Naive thymus-derived CD8-positive, alpha-beta T cell (primary cell): ENCODE measurements at regions not wholly inside any gene's neighbourhood (a gene's known extent, or its start where the extent isn't known, plus 50 kb on each side); places are given as distances from the start of the nearest gene placed in this dataset.

Source experiments
- ATAC-seq, 2 donors: fragments of 150-1000 bp; cut with Tn5 transposase in 1 of 2; sonication (Bioruptor Pico), chemical (Tn5 transposase) in 1 of 2; 1 replicate in 1 of 2; 2 replicates in 1 of 2; pipeline ENCODE4 v1.10.0; 2021; ENCODE audit warnings: mild to moderate bottlenecking in 2 of 2, moderate library complexity in 2 of 2
- POLR2A ChIA-PET: fragments of 350-600 bp; sonication (Branson Sonifier 250); formaldehyde crosslinking; loops from one replicate; lab custom pipeline; 2021; ENCODE audit warnings: antibody characterized with exemption; lab: Charles Lee
- DNase-seq, 10 donors: peaks; one replicate each; pipeline versions ENCODE4 v3.0.0 to v3.0.0-alpha.2; 2020 to 2022
- H3K27ac Mint-ChIP-seq, 10 donors: one replicate each; pipeline ENCODE4 v1.8.0; 2020 to 2022; ENCODE audit warnings: mild to moderate bottlenecking in 10 of 10, mixed read lengths in 10 of 10, moderate library complexity in 4 of 10, inconsistent platforms in 1 of 10
- H3K27me3 Mint-ChIP-seq, 5 donors: one replicate each; pipeline ENCODE4 v1.8.0; 2021 to 2022; ENCODE audit warnings: mixed read lengths in 5 of 5
- H3K36me3 Mint-ChIP-seq, 3 donors: one replicate each; pipeline ENCODE4 v1.8.0; 2020 to 2022; ENCODE audit warnings: mixed read lengths in 3 of 3, mild to moderate bottlenecking in 2 of 3, inconsistent platforms in 1 of 3
- H3K4me1 Mint-ChIP-seq, 4 donors: one replicate each; pipeline ENCODE4 v1.8.0; 2021 to 2022; ENCODE audit warnings: mixed read lengths in 4 of 4
- H3K4me3 Mint-ChIP-seq, 10 donors: one replicate each; pipeline ENCODE4 v1.8.0; 2020 to 2022; ENCODE audit warnings: mild to moderate bottlenecking in 10 of 10, mixed read lengths in 10 of 10, moderate library complexity in 6 of 10, inconsistent platforms in 1 of 10
- H3K9me3 Mint-ChIP-seq, 9 donors: one replicate each; pipeline ENCODE4 v1.8.0; 2020 to 2022; ENCODE audit warnings: mixed read lengths in 9 of 9, mild to moderate bottlenecking in 3 of 9, inconsistent platforms in 1 of 9, moderate library complexity in 1 of 9

DNA sequence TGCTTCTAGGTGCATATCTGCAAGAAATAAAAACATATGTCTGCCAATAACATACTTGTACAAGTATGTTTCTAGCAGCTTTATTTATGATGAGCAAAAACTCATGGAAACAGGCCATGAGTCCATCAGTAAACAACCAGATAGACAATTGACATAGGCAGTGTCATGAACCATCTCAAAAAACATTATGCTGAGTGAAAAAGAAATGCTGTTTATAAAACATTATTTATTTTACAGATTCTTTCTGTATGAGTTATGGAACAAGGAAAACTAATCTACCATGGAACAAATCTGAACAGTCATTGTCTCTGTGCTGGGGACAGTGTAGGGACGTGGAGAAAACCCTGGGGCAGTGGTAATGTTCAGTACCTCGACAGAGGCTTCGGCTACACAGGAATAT lies 283.9 kb downstream of the UQCRFS1 start:
- Mint-ChIP-seq H3K9me3 (peaks cover 0 to 9% (median 2%) of the 10 kb centered on the region in 9 donors), H3K27me3 (peaks cover 4 to 9% (median 5%) of the 10 kb centered on the region in 5 donors), H3K27ac (no peak overlapping the region), H3K36me3 (no peaks in the 10 kb centered on the region), H3K4me1 (no peaks in the 10 kb centered on the region), H3K4me3 (no peak overlapping the region)
- POLR2A ChIA-PET, result no interaction called here
- no peak for DNase-seq
- no peak for ATAC-seq

DNA sequence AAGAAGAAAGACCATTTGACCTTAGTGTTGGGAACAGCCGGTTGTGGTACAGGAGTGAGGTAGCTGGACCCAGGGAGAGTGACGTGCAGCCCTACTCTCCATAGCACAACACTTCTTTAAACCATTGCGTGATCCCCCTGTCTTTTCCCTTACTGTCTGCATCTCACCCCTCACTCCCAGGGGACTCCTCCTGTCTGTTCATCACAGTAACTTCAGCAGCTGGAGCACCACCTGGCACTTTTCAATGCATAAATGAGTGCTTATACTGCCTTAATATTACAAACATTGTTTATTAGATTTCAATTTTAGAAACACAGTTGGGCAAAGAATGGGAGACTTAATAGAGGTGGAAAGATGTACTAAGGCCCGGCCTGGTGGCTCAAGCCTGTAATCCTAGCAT lies 285.5 kb downstream of the UQCRFS1 start:
- Mint-ChIP-seq H3K36me3 (no peaks in the 10 kb centered on the region), H3K9me3 (peaks cover 0 to 9% (median under 1%) of the 10 kb centered on the region in 9 donors), H3K4me1 (no peaks in the 10 kb centered on the region), H3K27me3 (peaks cover 4 to 14% (median 6%) of the 10 kb centered on the region in 5 donors), H3K4me3 (no peak overlapping the region), H3K27ac (no peak overlapping the region)
- POLR2A ChIA-PET, result no interaction called here
- no peak for DNase-seq
- ATAC-seq, result no peak

DNA sequence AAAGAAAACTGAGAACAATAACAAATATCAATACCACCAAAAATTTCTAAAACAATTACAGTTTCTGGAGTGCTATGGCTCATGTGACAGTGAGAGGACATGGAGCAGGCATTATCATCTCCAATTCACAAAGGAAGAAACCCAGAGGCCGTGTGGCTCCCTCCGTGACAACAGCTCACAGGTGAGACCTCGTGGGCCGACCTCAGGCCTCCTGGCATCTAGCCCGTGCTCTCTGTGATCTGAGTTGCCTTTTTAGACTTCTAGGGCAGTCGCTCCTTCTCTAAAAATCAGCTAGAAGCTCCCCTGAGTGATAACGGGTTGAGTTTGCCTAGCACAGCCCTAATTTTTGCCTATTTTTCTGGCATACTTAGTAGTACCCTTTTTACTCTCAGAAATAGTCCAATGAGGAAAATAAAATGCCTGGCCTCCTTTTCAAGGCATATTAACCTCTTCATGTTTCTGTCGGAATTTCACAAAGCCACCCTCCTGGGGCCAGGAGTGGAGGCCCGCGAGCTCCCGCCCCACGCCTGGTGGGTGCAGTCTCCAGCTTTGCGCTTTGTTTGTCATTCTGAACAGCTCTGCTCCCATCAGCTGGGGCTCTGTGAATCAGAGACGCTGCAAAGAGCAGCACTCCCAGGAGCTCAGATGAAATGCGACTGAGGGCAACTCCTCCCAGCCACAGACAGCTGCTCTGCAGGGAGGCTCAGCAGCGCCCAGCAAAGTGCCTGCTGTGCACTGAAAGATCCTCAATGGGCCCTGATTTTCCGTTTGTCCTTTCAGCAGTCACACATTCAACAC lies 292.5 kb downstream of the UQCRFS1 start:
- Mint-ChIP-seq H3K4me3 (no peak overlapping the region), H3K27ac (no peak overlapping the region), H3K4me1 (no peaks in the 10 kb centered on the region), H3K36me3 (peaks cover 0 to 4% (median 0%) of the 10 kb centered on the region in 3 donors), H3K9me3 (no peaks in the 10 kb centered on the region), H3K27me3 (peaks cover 0 to 24% (median 11%) of the 10 kb centered on the region in 5 donors)
- POLR2A ChIA-PET, result no interaction called here
- DNase-seq, result no peak
- ATAC-seq, result no peak

DNA sequence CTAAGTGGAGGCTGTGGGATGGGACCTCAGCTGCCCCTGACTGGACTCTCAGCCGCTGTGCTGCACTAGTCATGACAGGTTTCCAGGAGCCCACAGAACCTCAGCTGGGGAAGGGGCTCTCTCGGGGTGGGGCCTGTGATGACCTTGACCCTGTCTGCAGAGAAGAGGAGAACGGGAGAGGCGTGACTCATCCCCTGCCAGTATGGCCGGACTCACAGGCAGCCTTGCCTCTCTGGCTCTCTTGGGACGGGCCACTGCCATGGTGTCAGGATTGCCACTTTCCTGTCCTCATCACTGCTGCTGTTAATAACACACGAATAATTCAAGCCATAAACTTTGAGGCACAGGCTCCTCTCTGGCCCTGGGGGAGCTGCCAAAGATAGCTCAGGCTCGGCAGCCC lies 295.3 kb downstream of the UQCRFS1 start:
- H3K36me3 Mint-ChIP-seq, result peaks cover 0 to 4% (median 0%) of the 10 kb centered on the region in 3 donors
- ATAC-seq (no peak), DNase-seq (no peak)
- H3K4me1 Mint-ChIP-seq, result no peaks in the 10 kb centered on the region
- H3K27ac Mint-ChIP-seq, result no peak overlapping the region
- H3K9me3 Mint-ChIP-seq, result no peaks in the 10 kb centered on the region
- H3K4me3 Mint-ChIP-seq, result no peak overlapping the region
- H3K27me3 Mint-ChIP-seq, result peaks cover 0 to 22% (median 11%) of the 10 kb centered on the region in 5 donors
- POLR2A ChIA-PET, result no interaction called here

DNA sequence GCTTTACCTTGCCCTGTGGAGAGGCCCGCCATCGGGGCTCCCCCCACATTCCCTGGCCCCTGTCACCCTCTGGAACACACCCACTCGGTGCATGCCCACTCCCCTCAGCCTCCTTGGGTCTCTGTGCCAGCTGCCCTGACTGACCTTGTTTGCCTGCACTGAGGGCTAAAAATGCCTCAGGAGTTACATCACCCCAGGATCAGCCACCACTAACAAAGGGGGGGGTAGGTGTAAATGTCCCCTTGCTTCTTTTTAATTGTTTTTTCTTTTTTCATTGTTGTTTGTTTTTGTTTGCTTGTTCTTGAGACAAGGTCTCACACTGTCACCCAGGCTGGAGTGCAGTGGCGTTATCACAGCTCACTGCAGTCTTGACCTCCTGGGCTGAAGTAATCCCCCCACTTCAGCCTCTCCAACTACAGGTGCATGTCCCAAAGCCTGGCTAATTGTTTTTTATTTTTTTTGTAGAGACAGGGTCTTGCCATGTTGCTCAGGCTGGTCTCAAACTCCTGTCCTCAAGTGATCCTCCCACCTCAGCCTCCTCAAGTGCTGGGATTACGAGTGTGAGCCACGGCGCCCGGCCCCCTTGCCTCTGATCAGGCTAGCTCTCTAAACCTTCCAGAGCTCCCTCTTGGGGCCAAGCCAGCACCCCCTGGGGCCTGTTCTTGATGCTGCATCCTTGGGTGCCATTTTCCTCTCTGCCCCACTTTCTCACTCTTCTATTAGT lies 297.1 kb downstream of the UQCRFS1 start:
- no peaks in the 10 kb centered on the region for H3K4me1 Mint-ChIP-seq
- peaks cover 0 to 4% (median 0%) of the 10 kb centered on the region in 9 donors for H3K9me3 Mint-ChIP-seq
- H3K27me3 Mint-ChIP-seq, result peaks cover 0 to 25% (median 10%) of the 10 kb centered on the region in 5 donors

DNA sequence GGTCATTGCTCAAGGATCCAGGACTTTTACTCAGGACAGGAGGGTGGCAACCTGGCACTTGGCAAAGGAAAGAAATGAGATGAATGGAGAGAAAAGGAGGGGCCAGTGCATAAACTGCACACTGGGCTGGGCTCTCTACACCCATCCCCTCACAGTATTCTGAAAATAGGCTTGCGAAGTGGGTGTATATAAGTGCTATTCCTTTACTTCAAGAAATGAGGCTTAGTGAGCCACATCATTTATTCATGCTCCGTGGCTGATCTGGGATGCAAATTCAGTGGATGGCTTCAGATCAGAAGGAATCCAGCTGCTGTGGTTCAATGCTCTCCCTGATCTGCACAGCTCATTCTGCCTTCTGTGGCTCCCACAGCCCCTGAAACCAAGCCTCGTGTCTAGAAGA lies 297.7 kb downstream of the UQCRFS1 start:
- DNase-seq, result no peak
- Mint-ChIP-seq H3K36me3 (no peaks in the 10 kb centered on the region), H3K27ac (peak overlapping the region in 1 of 10 donors; percentile 51), H3K4me1 (no peaks in the 10 kb centered on the region), H3K27me3 (peaks cover 0 to 23% (median 10%) of the 10 kb centered on the region in 5 donors), H3K4me3 (no peak overlapping the region), H3K9me3 (peaks cover 0 to 4% (median 0%) of the 10 kb centered on the region in 9 donors)
- POLR2A ChIA-PET, result no interaction called here
- no peak for ATAC-seq

More for the DNA sequence above, 297.1 kb downstream of the UQCRFS1 start:
- POLR2A ChIA-PET, result no interaction called here
- no peak for ATAC-seq
- H3K36me3 Mint-ChIP-seq, result peaks cover 0 to under 1% (median 0%) of the 10 kb centered on the region in 3 donors
- H3K4me3 Mint-ChIP-seq, result no peak overlapping the region
- no peak overlapping the region for H3K27ac Mint-ChIP-seq
- no peak for DNase-seq

DNA sequence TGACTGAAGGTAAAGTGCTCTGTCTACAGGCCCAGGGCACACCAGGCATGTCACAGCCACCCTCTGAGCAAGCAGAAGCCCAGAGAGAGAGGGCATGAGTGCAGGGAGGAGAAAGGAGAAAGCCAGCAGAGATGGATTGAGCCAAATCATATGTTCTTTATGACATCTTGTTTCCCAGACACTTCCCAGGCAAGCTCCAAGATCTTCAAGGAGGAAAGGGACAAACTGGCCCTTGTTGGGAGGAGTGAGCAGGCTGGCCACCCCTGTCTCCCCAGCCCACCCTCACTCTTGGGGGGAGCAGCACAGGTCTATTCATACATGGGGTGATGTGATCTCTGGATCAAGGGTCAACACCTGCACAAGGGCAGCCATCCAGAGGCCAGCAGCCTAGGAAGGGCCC lies 298.8 kb downstream of the UQCRFS1 start:
- no peak for ATAC-seq
- POLR2A ChIA-PET, result no interaction called here
- Mint-ChIP-seq H3K4me3 (no peak overlapping the region), H3K27me3 (peaks cover 0 to 26% (median 10%) of the 10 kb centered on the region in 5 donors), H3K4me1 (no peaks in the 10 kb centered on the region), H3K27ac (no peak overlapping the region), H3K36me3 (no peaks in the 10 kb centered on the region), H3K9me3 (peaks cover 0 to 4% (median 0%) of the 10 kb centered on the region in 9 donors)
- DNase-seq, result no peak

DNA sequence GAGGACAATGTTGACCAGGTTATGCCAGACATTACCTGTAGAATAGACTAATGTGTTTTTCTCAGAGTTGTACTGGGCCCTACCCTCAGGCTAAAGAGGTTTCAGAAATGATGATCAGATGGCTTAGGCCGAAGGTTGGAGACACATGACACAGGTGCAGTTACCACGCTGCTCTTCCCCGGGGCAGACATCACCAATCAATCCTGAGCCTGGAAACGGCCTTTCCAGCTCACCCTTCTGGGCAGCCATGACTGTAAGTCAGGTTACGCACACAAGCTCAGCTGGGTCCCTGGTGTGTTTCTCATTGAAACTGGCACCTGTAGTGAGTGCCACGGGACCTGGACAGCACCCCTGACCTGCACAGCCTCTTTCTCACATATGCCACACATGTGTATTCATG lies 299.3 kb downstream of the UQCRFS1 start:
- Mint-ChIP-seq H3K27ac (no peak overlapping the region), H3K4me1 (no peaks in the 10 kb centered on the region), H3K9me3 (peaks cover 0 to 4% (median 0%) of the 10 kb centered on the region in 9 donors), H3K27me3 (peaks cover 0 to 26% (median 10%) of the 10 kb centered on the region in 5 donors), H3K36me3 (no peaks in the 10 kb centered on the region), H3K4me3 (no peak overlapping the region)
- POLR2A ChIA-PET, result no interaction called here
- DNase-seq, result no peak
- ATAC-seq, result no peak

DNA sequence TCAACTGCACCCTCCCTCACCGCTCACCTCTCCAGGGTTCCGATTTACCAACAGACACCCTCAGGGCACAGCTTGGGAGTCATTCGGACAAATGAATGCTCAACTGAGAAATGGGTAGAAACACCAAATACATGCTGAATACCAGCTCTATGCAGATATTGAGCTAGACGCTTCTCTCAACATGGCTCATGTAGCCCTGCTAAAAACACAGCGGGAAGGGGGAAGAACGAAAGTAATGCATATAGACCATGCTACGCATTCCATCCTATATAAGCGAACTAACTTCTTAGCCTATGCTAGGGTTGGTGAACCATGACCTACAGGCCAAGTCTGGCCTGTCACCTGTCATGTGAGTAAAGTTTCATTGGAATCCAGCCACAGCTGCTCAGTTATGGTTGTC lies 304.0 kb downstream of the UQCRFS1 start:
- Mint-ChIP-seq H3K27me3 (peaks cover 0 to 20% (median 5%) of the 10 kb centered on the region in 5 donors), H3K36me3 (no peaks in the 10 kb centered on the region), H3K4me3 (no peak overlapping the region), H3K9me3 (peaks cover 0 to 4% (median 0%) of the 10 kb centered on the region in 9 donors), H3K4me1 (no peaks in the 10 kb centered on the region), H3K27ac (no peak overlapping the region)
- ATAC-seq, result no peak
- DNase-seq, result no peak
- POLR2A ChIA-PET, result no interaction called here

DNA sequence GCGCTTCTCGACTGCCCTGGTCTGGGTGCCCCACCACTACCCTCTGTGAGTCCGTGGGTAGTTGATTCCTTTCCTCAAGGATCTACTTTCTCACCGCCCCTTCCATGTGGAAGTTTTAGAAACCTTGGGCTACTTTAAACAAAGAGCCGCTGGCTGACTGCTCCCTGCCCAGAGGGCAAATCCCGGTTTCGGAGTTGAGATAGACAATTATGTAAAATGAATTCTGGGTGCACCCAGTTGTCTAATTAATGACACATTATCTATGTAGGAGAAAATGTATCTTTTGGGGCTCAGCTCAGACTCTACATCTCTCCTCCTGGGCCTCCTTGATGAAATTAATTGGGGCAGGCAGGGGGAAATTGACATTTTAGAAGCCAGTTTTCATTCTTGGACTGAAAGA lies 305.4 kb downstream of the UQCRFS1 start:
- DNase-seq (no peak), ATAC-seq (no peak)
- Mint-ChIP-seq H3K27me3 (peaks cover 0 to 20% (median 5%) of the 10 kb centered on the region in 5 donors), H3K4me1 (no peaks in the 10 kb centered on the region), H3K36me3 (no peaks in the 10 kb centered on the region), H3K4me3 (no peak overlapping the region), H3K9me3 (peaks cover 0 to 4% (median 0%) of the 10 kb centered on the region in 9 donors), H3K27ac (no peak overlapping the region)
- POLR2A ChIA-PET, result no interaction called here

DNA sequence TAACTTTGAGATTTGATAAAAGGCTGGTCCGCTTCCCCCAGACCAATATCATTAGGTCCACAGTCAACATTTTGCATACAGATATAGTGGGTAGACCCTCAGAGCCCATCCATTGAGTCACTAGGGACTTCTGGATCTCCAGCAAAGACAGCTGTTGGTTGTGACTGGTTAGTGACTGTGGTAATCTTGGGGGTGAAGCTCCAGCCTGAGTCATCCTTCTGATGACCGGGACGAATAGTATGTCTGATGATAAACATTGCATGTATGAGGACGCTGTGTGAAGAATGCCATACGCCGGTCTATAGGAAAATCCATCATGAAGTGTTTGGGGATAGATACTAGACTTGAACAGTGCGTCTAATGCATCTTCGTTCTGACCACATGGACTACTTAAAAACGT lies 307.0 kb downstream of the UQCRFS1 start:
- Mint-ChIP-seq H3K27me3 (peaks cover 0 to 9% (median 0%) of the 10 kb centered on the region in 5 donors), H3K36me3 (no peaks in the 10 kb centered on the region), H3K4me3 (no peak overlapping the region), H3K27ac (no peak overlapping the region), H3K9me3 (peaks cover 0 to 3% (median 0%) of the 10 kb centered on the region in 9 donors), H3K4me1 (no peaks in the 10 kb centered on the region)
- POLR2A ChIA-PET, result no interaction called here
- no peak for DNase-seq
- no peak for ATAC-seq

DNA sequence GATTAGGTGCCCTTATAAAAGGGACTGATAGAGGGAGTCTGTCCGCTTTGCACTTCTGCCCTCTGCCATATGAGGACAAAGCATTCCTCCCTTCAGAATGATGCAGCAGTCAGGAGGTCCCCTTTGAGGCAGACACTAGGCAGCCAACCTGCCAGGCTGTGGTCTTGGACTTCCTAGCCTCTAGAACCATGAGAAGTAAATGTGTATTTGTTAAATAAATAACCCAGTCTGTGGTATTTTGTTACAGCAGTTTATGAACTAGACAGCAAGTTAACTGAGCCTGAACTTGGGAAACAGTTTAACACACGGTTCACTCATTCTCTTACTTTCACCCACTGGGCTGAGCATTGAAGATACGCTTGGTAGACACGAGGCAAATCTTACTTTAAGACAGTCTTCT lies 313.2 kb downstream of the UQCRFS1 start:
- Mint-ChIP-seq H3K27ac (no peak overlapping the region), H3K4me3 (no peak overlapping the region), H3K4me1 (no peaks in the 10 kb centered on the region), H3K27me3 (peaks cover 0 to 5% (median 0%) of the 10 kb centered on the region in 5 donors), H3K36me3 (no peaks in the 10 kb centered on the region), H3K9me3 (no peaks in the 10 kb centered on the region)
- no peak for ATAC-seq
- DNase-seq, result no peak
- POLR2A ChIA-PET, result no interaction called here

DNA sequence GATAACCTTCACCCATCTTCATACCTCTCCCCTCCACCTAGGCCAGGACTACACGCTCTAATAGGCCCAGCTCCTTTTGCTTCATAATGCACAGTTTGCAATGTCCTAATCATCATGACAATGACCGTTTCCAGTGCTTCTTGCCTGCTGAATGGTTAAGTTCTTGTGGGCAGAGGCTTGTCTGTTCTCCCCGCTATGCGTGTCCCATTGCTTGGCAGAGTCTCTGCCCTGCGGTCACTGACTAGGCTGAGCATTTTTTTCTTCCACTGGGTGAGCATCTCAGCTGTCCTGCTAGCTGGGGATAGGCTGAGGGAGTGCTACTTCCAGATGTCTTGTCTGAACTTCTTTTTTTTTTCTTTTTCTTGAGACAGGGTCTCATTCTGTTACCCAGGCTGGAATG lies 314.7 kb downstream of the UQCRFS1 start:
- no peak for ATAC-seq
- Mint-ChIP-seq H3K9me3 (no peaks in the 10 kb centered on the region), H3K4me1 (no peaks in the 10 kb centered on the region), H3K27ac (no peak overlapping the region), H3K4me3 (no peak overlapping the region), H3K36me3 (no peaks in the 10 kb centered on the region), H3K27me3 (peaks cover 0 to 5% (median 0%) of the 10 kb centered on the region in 5 donors)
- POLR2A ChIA-PET, result no interaction called here
- no peak for DNase-seq
